ENCODE measurements at regions not wholly inside any gene's neighbourhood (a gene's known extent, or its start where the extent isn't known, plus 50 kb on each side); places are given as distances from the start of the nearest gene placed in this dataset.

- Histone ChIP-seq H3K4me3 (ENCODE audit: low read depth in 1 of 3, low read length in 3 of 3) (no peak overlapping the region), H3K27ac (ENCODE audit: low read depth in 1 of 2, low read length in 2 of 2) (no peak overlapping the region), H3K36me3 (ENCODE audit: control insufficient read depth in 4 of 4, insufficient read depth in 3 of 4, low read depth in 1 of 4, low read length in 3 of 4) (no peaks in the 10 kb centered on the region), H3K9ac (ENCODE audit: low read depth in 1 of 2, low read length in 2 of 2) (no peak overlapping the region), H3K4me1 (ENCODE audit: control insufficient read depth in 4 of 4, insufficient read depth in 4 of 4, low read length in 3 of 4) (no peaks in the 10 kb centered on the region), H3K9me3 (ENCODE audit: control insufficient read depth in 4 of 4, low read length in 3 of 4) (no peaks in the 10 kb centered on the region), H3K27me3 (ENCODE audit: control insufficient read depth in 4 of 4, insufficient read depth in 4 of 4, low read length in 3 of 4) (no peaks in the 10 kb centered on the region)
- 45% methylated on average over 6 of the region's 6 CpGs for WGBS
- no peak for DNase-seq (ENCODE audit: low spot score)
- TF ChIP-seq REST (IDR thresholded peaks at IDR 0.05) (no peak), YY1 (IDR thresholded peaks at IDR 0.05) (no peak), FOXA2 (IDR thresholded peaks at IDR 0.05) (no peak), SP1 (IDR thresholded peaks at IDR 0.05) (no peak), HNF4G (IDR thresholded peaks at IDR 0.05) (no peak), CTCF (IDR thresholded peaks at IDR 0.05; ENCODE audit: low read depth, low read length, missing input control) (peak; percentile 56), TAF1 (conservative IDR thresholded peaks at IDR 0.05) (no peak), FOXA1 (IDR thresholded peaks at IDR 0.05) (no peak), RAD21 (IDR thresholded peaks at IDR 0.05) (peak; percentile 85), NR2F2 (IDR thresholded peaks at IDR 0.05) (no peak), GABPA (IDR thresholded peaks at IDR 0.05 in 1 of 2, conservative IDR thresholded peaks at IDR 0.05 in 1 of 2) (no peak), RXRA (IDR thresholded peaks at IDR 0.05) (no peak), ZBTB33 (IDR thresholded peaks at IDR 0.05) (no peak)
Observed at GRCh38 chr14:65164068-65164824, 61.9 kb upstream of the MAX start.

- H3K9me3 ChIP-seq (ENCODE audit: control insufficient read depth in 4 of 4, low read length in 3 of 4), result no peaks in the 10 kb centered on the region
- peaks cover 0 to 3% (median 0%) of the 10 kb centered on the region in 4 donors for H3K27me3 ChIP-seq (ENCODE audit: control insufficient read depth in 4 of 4, insufficient read depth in 4 of 4, low read length in 3 of 4)
- WGBS, result 81% methylated on average over 3 of the region's 3 CpGs
- no peak for TF ChIP-seq HNF4G (IDR thresholded peaks at IDR 0.05)
- TF ChIP-seq REST (IDR thresholded peaks at IDR 0.05), result no peak
- TF ChIP-seq CTCF (IDR thresholded peaks at IDR 0.05; ENCODE audit: low read depth, low read length, missing input control), result no peak
- no peak for TF ChIP-seq JUND (IDR thresholded peaks at IDR 0.05)
- TF ChIP-seq RXRA (IDR thresholded peaks at IDR 0.05), result no peak
- no peak for TF ChIP-seq GABPA (IDR thresholded peaks at IDR 0.05 in 1 of 2, conservative IDR thresholded peaks at IDR 0.05 in 1 of 2)
- H3K27ac ChIP-seq (ENCODE audit: low read depth in 1 of 2, low read length in 2 of 2), result no peak overlapping the region
- no peak overlapping the region for H3K9ac ChIP-seq (ENCODE audit: low read depth in 1 of 2, low read length in 2 of 2)
- no peak overlapping the region for H3K4me3 ChIP-seq (ENCODE audit: low read depth in 1 of 3, low read length in 3 of 3)
- H3K4me1 ChIP-seq (ENCODE audit: control insufficient read depth in 4 of 4, insufficient read depth in 4 of 4, low read length in 3 of 4), result no peaks in the 10 kb centered on the region
- no peaks in the 10 kb centered on the region for H3K36me3 ChIP-seq (ENCODE audit: control insufficient read depth in 4 of 4, insufficient read depth in 3 of 4, low read depth in 1 of 4, low read length in 3 of 4)
- no peak for DNase-seq (ENCODE audit: low spot score)
Observed at GRCh38 chr14:65164825-65165135, 62.5 kb upstream of the MAX start.
